GM10266 (cell line): ENCODE measurements at regions not wholly inside any gene's neighbourhood (a gene's known extent, or its start where the extent isn't known, plus 50 kb on each side); places are given as distances from the start of the nearest gene placed in this dataset.
"Not testable (repeated sequence)": the region's sequence is repeated elsewhere in the genome, so short reads cannot be mapped to it uniquely, and the experiment has no call there.

ENCODE experiments used
- DNase-seq: peaks from one replicate; pipeline ENCODE4 v3.0.0; 2012; ENCODE audit errors: extremely low spot score
- TF ChIP-seq, protein P1 (sequence below): IDR thresholded peaks from 2 replicates; pipeline ENCODE4 v1.5.1; 2012; ENCODE audit warnings: mild to moderate bottlenecking, low read depth; ENCODE audit not compliant: control insufficient read depth, insufficient read depth; ENCODE audit errors: missing control alignments

DNA sequence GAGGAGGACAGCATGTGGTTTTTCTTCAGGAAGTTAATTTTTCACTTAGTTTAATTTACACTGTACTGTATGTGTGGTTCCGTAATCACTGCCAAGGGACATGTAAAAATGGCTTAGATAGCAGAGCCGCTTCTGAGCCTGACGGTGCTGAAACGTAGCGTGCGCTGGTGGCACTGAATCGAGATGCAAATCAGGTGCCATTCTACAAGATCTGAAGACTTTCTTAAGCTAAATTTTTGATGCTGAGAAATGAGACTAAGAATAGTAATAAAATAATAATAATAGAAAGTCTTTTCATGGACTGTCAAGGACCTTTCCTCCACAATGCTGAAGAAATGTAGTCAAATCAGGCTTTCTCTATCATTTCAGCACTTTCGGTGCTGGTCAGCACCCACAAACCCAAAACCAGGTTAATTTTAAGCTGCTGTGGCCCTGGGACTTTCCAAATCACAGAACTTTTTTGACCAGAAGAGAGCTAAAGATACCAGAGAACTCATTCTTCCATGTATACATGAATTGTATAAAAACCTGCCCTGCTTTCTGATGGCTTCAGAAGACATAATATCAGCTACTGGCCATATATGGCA, 183.3 kb upstream of the LMO3 start:
- no peak for DNase-seq

DNA sequence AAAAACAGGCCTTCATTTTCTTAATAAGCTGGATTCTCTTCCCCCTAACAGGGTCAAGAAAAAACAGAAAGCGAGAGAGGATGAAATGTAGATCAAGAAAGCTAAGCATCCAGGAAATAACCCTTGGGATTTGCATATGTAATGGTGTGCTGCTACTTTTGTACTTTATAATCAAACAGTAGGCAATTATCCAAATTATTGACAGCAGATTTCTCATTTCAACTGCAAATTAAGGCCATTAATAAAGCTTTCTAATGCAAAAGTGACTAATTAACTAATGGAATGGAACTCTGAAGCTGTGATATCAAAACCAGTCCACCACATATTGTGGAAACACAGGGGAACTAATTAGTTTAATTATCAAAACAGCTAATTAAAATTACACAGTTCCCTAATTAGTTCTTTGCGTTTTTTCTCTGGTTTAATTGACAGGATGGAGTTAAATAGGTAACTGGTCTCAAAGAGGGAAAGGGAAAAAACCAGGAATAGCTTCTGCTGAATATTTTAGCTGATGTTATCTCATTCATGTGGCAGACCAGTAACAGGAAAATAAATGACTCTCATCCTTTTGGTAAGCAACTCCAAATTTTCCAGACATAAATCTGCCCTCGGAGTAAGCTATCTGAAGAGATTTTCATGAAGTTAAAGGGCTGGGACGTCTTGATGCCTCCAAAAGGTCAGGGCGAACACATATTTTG, 182.7 kb upstream of the LMO3 start:
- DNase-seq = no peak
- TF ChIP-seq, protein P1, sequence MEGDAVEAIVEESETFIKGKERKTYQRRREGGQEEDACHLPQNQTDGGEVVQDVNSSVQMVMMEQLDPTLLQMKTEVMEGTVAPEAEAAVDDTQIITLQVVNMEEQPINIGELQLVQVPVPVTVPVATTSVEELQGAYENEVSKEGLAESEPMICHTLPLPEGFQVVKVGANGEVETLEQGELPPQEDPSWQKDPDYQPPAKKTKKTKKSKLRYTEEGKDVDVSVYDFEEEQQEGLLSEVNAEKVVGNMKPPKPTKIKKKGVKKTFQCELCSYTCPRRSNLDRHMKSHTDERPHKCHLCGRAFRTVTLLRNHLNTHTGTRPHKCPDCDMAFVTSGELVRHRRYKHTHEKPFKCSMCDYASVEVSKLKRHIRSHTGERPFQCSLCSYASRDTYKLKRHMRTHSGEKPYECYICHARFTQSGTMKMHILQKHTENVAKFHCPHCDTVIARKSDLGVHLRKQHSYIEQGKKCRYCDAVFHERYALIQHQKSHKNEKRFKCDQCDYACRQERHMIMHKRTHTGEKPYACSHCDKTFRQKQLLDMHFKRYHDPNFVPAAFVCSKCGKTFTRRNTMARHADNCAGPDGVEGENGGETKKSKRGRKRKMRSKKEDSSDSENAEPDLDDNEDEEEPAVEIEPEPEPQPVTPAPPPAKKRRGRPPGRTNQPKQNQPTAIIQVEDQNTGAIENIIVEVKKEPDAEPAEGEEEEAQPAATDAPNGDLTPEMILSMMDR = no peak

More for the DNA sequence above, 183.3 kb upstream of the LMO3 start:
- TF ChIP-seq, protein P1 = no peak

DNA sequence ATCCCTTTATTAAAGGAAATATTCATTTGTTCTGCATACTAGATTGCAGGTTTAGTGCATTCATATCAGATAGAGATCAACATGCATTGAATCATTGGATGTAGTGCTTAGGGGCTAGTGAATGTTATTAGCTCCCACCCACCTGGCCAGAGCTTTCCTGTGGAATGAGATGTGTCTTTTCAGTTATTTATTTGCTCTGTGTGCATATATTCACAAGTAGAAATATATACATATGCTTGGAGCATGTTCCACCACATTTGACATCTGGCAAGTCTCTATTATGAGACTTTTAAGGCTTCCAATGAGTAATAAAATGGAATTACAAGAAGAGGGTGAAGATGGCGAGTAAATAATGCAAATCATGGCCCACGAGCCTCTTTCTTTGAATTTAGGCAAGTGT, 180.0 kb upstream of the LMO3 start:
- TF ChIP-seq, protein P1 = no peak
- no peak for DNase-seq

DNA sequence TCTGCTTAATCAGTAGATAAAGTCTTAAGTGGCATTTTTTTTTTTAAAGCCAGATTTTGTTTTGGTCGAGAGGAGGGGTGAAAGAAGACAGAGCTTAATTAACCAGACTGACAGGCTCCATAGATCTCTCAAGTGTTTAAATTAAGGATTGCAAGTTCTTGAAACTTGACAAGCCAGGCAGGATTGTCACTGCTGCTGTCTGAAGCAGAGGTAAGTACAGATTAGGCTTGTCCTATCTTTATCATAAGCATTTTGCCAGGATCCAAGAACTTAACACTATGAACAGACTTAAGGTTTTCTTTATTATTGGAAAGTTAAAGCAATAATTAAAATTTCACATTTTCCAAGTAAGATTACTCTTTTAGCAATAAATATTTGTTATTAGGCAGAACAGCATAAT, 179.6 kb upstream of the LMO3 start:
- no peak for DNase-seq
- TF ChIP-seq, protein P1 = no peak

DNA sequence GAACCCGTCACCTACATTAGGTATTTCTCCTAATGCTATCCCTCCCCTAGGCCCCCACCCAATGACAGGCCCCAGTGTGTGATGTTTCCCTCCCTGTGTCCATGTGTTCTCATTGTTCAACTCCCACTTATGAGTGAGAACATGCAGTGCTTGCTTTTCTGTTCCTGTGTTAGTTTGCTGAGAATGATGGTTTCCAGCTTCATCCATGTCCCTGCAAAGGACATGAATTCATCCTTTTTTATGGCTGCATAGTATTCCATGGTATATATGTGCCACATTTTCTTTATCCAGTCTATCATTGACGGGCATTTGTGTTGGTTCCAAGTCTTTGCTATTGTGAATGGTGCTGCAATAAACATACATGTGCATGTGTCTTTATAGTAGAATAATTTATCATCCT, 163.2 kb upstream of the LMO3 start:
- not testable (repeated sequence) for DNase-seq

DNA sequence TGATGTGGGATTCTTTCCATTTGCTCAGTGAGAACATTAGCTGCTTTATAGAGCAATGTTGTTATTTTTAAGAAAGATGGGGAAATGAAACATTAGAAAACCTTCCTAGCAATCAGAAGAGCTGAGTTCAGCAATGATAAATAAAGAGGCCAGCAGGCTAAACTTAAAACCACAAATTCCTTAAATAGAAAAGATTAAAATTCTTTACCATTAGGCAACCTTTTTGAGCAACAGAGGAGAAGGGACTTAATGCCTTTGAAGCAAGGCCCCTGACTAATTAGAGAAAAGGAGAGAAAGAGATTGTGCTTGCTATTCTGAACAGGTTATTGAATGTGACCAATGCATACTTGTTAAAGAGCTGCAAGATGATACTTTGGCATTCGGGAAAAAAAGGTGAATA, 160.8 kb upstream of the LMO3 start:
- DNase-seq = no peak
- TF ChIP-seq, protein P1 = no peak

DNA sequence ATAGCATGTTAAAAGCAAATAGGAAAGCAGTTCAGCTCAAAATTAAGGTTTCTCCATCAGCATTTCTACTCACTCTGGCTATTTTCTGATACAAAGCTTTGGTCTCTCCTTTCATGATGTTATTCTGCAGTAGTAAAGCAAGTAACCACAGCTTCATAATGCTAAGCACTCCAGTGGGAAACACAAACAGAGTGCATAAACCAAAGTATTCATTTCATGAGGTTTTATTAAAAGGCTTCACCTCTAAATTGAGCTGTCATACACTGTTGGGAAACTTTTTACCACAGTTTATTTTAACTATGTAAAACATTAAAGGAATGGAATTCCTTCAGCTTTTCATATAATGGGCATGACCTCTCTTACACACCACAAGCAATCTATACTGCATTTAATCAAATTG, 157.9 kb upstream of the LMO3 start:
- TF ChIP-seq, protein P1 = no peak
- no peak for DNase-seq

DNA sequence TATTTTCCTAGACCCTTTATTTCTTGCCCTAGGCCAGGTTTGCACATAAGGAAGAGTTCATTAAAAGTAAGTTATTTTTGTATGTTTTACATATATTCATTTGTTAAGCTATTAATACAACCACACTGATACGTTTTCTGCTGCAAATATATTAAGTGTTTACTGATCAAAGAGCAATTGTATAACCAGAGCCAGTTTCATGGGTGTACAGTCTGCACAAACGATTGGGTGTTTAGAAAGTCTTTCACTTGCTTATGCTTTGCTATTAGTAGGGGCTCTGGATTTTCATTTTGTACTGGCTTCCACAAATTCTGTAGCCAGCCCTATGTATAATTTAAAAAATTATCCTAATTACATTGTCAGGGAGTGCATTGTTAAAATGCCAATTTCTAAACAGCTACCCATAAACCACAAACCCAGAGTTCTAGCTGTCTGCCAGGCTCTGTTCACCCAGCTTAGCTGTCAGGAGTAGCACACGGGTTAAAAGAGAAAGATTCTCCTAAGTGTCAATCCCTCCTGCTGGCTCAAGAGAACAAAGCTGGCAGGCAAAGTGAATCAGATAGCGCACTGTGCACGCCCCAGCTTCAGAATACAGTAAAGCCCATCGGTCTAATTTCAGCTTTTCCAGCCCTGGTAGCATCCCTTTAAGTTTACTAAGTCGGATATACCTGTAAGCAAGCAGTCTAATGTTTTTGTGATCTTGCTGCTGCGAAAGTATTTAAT, 151.0 kb upstream of the LMO3 start:
- no peak for DNase-seq
- TF ChIP-seq, protein P1 = no peak
